BLaER1 treated with 17β-estradiol and CSF1 and Interleukin-3, amounts not matched to agents 10 nM and 100 nM (cell line): ENCODE measurements at regions not wholly inside any gene's neighbourhood (a gene's known extent, or its start where the extent isn't known, plus 50 kb on each side); places are given as distances from the start of the nearest gene placed in this dataset.

Source experiments
- H3K27ac ChIP-seq, 11 experiments: shearing (Covaris generic); formaldehyde crosslinking; 2 replicates each; pipeline ENCODE4 v1.8.1; 2022
- H3K27me3 ChIP-seq, 11 experiments: shearing (Covaris generic); formaldehyde crosslinking; 2 replicates each; pipeline ENCODE4 v1.8.1; 2022
- H3K36me3 ChIP-seq, 11 experiments: shearing (Covaris generic); formaldehyde crosslinking; 2 replicates each; pipeline ENCODE4 v1.8.1; 2022
- H3K4me1 ChIP-seq, 10 experiments: shearing (Covaris generic); formaldehyde crosslinking; 2 replicates each; pipeline ENCODE4 v1.8.1; 2022
- H3K4me2 ChIP-seq, 11 experiments: shearing (Covaris generic); formaldehyde crosslinking; 2 replicates each; pipeline ENCODE4 v1.8.1; 2022
- H3K4me3 ChIP-seq, 10 experiments: shearing (Covaris generic); formaldehyde crosslinking; 2 replicates each; pipeline ENCODE4 v1.8.1; 2022
- H3K9ac ChIP-seq, 11 experiments: shearing (Covaris generic); formaldehyde crosslinking; 2 replicates each; pipeline ENCODE4 v1.8.1; 2022
- H3K9me3 ChIP-seq, 11 experiments: shearing (Covaris generic); formaldehyde crosslinking; replicated peaks in 1 of 11; 2 replicates each; pipeline ENCODE4 v1.8.1; 2022
- H4K20me1 ChIP-seq, 11 experiments: shearing (Covaris generic); formaldehyde crosslinking; 2 replicates each; pipeline ENCODE4 v1.8.1; 2022
- Cebpa-rat ChIP-seq, 11 experiments: shearing (Covaris generic); IDR thresholded peaks; 2 replicates each; pipeline ENCODE4 v1.8.1; 2022

DNA sequence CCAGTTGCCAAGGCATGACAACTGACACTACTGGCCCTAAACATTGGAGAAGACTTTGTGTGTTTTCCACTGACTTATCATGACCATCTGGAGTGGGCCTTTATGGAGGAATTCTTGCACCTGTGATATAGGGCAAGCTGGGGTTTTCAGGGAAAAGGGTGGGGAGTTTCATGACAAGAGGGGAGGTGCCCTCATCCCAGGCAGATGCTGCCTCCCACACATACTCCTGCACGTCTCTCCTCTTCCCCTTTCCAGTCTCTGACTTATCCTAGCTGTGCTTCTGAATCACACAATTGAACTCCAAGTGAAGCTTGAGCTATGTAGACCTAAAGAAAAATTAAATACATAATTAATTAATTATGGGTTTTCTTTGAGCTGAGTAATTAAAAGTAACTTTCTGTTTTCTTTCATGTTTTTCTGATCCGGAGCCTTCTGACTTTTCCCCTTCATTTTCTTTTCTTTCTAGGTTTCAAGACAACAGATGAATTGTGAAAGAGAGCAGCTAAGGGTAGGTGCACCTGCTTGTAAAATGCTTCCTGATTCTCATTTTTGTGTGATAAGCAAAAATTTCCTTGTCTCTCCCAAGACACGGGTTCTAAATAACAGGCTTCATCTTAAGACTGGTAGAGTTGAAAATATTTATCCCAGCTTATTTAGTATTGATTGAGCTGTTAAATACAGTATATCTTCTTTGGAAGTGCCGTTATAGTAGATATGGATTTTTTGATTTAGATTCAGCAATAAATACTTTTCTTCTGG lies 280.9 kb upstream of the RBFOX1 start:
- Histone ChIP-seq H3K36me3 (no peaks in the 10 kb centered on the region), H3K4me3 (no peak overlapping the region), H3K9ac (no peak overlapping the region), H3K27ac (no peak overlapping the region), H3K27me3 (no peaks in the 10 kb centered on the region), H3K4me1 (no peaks in the 10 kb centered on the region), H3K4me2 (no peak overlapping the region), H4K20me1 (no peaks in the 10 kb centered on the region), H3K9me3 (no peaks in the 10 kb centered on the region)
- TF ChIP-seq Cebpa-rat (IDR thresholded peaks at IDR 0.05), result no peak

DNA sequence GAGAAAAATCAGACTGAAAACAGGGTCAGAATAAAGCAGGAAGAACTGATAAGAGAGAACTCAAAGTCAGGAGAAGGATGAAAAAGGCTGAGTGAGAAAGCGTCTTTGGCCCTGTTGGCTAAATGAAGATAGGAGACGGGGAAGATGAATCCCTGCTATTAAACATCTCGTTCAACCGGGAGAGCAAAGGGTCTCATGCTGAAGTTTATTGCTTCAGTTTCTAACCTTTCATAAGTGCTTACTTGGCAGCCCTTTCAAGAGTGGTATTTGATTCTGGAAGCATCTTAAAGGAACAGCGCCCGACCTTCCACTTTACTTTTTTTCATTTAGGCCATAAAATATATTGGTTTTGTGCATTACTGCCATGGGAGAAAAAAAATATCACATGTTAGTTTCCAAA lies 288.3 kb upstream of the RBFOX1 start:
- Histone ChIP-seq H3K4me3 (no peak overlapping the region), H4K20me1 (no peaks in the 10 kb centered on the region), H3K4me1 (peaks cover 0 to 6% (median 5%) of the 10 kb centered on the region in 10 experiments; a peak in 7 of 20 replicates), H3K4me2 (no peak overlapping the region), H3K9ac (no peak overlapping the region), H3K27me3 (no peaks in the 10 kb centered on the region), H3K27ac (no peak overlapping the region), H3K9me3 (no peaks in the 10 kb centered on the region), H3K36me3 (no peaks in the 10 kb centered on the region)
- TF ChIP-seq Cebpa-rat (IDR thresholded peaks at IDR 0.05), result no peak

DNA sequence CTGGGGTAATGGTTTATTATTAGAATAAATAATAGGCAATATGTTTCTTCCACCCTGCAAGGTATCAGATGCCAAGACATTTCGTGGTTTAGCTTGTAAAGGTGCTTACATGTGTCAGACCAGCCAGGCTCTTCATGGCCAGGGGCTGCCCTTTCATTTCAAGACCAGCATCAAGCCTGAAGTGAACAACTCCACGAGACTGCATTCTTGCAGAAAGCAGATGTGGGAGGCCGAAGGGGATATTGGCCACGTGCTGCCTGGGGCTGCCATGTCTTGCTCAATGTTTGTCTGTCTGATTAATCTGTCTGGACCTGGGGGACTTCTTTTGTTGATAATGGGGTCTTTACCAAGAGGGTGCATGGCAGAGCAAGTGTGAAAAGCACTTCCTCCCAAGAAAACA lies 294.2 kb upstream of the RBFOX1 start:
- TF ChIP-seq Cebpa-rat (IDR thresholded peaks at IDR 0.05), result no peak
- Histone ChIP-seq H3K4me2 (peak overlapping the region in 3 of 11 experiments; percentile 7 to 23 (median 10); a peak in 5 of 22 replicates), H3K27me3 (no peaks in the 10 kb centered on the region), H3K4me1 (peaks cover 5 to 42% (median 26%) of the 10 kb centered on the region in 10 experiments; a peak in 17 of 20 replicates), H3K9me3 (no peaks in the 10 kb centered on the region; a peak in 1 of 22 replicates), H4K20me1 (no peaks in the 10 kb centered on the region), H3K4me3 (no peak overlapping the region), H3K36me3 (no peaks in the 10 kb centered on the region), H3K27ac (no peak overlapping the region), H3K9ac (no peak overlapping the region)

DNA sequence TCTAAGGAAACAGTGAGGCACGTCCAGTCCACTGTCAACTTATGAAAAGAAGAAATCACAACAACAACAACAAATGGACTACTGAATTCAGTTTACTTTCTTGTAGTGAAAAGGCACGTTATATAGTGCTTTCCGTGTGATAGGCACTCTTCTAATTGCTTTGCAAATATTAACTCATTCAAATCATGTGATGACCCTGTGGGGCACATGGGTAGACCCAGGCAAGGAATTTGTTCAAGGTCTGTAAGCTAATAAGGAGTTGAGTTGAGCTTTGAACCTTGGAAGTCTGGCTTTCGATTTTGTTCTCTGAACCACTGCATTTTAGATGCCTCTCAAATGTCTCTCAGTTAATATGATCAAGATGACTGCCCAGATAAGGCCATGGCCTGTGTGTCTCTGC lies 295.1 kb upstream of the RBFOX1 start:
- H3K9me3 ChIP-seq, result no peaks in the 10 kb centered on the region; a peak in 1 of 22 replicates
- peak overlapping the region in 7 of 11 experiments; percentile 44 to 67 (median 55); a peak in 10 of 22 replicates for H3K4me2 ChIP-seq
- H3K4me1 ChIP-seq, result peaks cover 5 to 42% (median 26%) of the 10 kb centered on the region in 10 experiments; a peak in 17 of 20 replicates
- H3K27ac ChIP-seq, result peak overlapping the region in 1 of 11 experiments; percentile 45; a peak in 3 of 22 replicates
- no peak overlapping the region for H3K9ac ChIP-seq
- H3K4me3 ChIP-seq, result no peak overlapping the region
- TF ChIP-seq Cebpa-rat (IDR thresholded peaks at IDR 0.05), result no peak
- H3K27me3 ChIP-seq, result no peaks in the 10 kb centered on the region
- H3K36me3 ChIP-seq, result no peaks in the 10 kb centered on the region
- no peaks in the 10 kb centered on the region; a peak in 1 of 22 replicates for H4K20me1 ChIP-seq

DNA sequence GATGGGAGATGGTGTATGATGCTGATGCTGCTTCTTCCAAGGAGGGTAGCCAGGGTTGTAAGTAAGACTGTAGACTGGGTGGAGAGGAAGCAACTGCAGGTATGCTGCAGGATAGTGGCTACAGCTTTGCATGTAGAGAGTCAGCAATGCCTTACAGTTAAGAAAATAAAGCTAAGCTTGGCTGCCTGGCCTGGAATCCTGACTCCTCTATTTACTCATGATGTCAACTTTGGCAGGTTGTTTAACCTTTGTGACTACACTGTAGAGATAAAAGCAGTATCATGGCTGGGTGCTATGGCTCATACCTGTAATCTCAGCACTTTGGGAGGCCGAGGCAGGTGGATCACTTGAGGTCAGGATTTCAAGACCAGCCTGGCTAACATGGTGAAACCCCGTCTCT lies 301.6 kb upstream of the RBFOX1 start:
- H3K9me3 ChIP-seq, result no peaks in the 10 kb centered on the region; a peak in 1 of 22 replicates
- TF ChIP-seq Cebpa-rat (IDR thresholded peaks at IDR 0.05), result no peak

DNA sequence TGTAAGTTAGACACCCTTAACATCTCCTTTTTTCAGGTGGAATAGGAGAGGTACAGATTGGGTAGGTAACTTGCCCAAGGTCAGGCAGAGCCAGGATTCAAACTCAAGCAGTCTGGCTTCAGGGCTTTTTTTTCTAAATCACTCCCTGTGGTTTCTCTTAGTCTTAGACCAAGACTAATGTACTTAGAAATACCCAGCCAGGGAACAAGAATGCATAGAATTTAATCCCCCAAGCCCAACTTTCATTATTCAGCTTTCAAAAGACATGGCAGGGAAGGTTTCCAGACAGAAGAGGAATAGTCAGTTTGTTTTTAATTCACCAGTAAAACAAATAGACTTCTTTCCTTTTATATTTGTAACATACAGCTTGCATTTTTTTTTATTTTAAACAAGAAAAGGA lies 305.2 kb upstream of the RBFOX1 start:
- no peaks in the 10 kb centered on the region for H4K20me1 ChIP-seq
- no peak overlapping the region for H3K27ac ChIP-seq
- H3K9me3 ChIP-seq, result no peaks in the 10 kb centered on the region
- 0 out of 20 replicates have a peak, but pooled peaks cover 0 to 3% (median 0%) of the 10 kb centered on the region in 10 experiments for H3K4me1 ChIP-seq
- H3K4me3 ChIP-seq, result no peak overlapping the region
- TF ChIP-seq Cebpa-rat (IDR thresholded peaks at IDR 0.05), result no peak
- H3K27me3 ChIP-seq, result no peaks in the 10 kb centered on the region
- H3K36me3 ChIP-seq, result no peaks in the 10 kb centered on the region
- H3K9ac ChIP-seq, result no peak overlapping the region
- H3K4me2 ChIP-seq, result no peak overlapping the region

More for the DNA sequence above, 301.6 kb upstream of the RBFOX1 start:
- peaks cover 0 to 8% (median 4%) of the 10 kb centered on the region in 10 experiments; a peak in 11 of 20 replicates for H3K4me1 ChIP-seq
- H3K4me2 ChIP-seq, result no peak overlapping the region
- H3K36me3 ChIP-seq, result no peaks in the 10 kb centered on the region
- H3K9ac ChIP-seq, result no peak overlapping the region
- no peak overlapping the region for H3K27ac ChIP-seq
- no peak overlapping the region for H3K4me3 ChIP-seq
- H3K27me3 ChIP-seq, result no peaks in the 10 kb centered on the region
- H4K20me1 ChIP-seq, result no peaks in the 10 kb centered on the region; a peak in 1 of 22 replicates

DNA sequence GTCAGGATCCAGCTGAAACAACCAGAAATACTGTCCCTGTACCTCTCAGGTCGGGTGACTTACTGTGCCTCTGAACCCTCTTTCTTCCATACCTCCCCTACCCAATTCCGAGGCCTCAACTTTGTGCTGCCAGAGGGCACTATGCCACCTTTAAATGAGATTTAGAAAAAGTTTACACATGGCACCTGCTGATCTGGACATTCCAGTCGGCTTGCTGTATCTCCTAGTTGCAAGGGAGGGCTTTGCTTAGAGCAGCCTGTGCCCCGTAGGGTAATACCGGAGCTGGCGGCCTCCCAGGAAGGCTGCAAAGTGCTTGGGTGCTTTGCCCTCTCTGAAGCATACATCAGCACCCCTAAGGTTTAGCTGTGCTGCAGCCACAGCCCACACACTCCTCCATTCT lies 306.0 kb upstream of the RBFOX1 start:
- 0 out of 20 replicates have a peak, but pooled peaks cover 0 to 3% (median 0%) of the 10 kb centered on the region in 10 experiments for H3K4me1 ChIP-seq
- H3K27ac ChIP-seq, result no peak overlapping the region
- H3K4me2 ChIP-seq, result no peak overlapping the region
- no peak overlapping the region for H3K4me3 ChIP-seq
- no peaks in the 10 kb centered on the region for H3K9me3 ChIP-seq
- H3K9ac ChIP-seq, result no peak overlapping the region
- no peaks in the 10 kb centered on the region for H3K36me3 ChIP-seq
- H3K27me3 ChIP-seq, result no peaks in the 10 kb centered on the region
- TF ChIP-seq Cebpa-rat (IDR thresholded peaks at IDR 0.05), result no peak
- H4K20me1 ChIP-seq, result no peaks in the 10 kb centered on the region

DNA sequence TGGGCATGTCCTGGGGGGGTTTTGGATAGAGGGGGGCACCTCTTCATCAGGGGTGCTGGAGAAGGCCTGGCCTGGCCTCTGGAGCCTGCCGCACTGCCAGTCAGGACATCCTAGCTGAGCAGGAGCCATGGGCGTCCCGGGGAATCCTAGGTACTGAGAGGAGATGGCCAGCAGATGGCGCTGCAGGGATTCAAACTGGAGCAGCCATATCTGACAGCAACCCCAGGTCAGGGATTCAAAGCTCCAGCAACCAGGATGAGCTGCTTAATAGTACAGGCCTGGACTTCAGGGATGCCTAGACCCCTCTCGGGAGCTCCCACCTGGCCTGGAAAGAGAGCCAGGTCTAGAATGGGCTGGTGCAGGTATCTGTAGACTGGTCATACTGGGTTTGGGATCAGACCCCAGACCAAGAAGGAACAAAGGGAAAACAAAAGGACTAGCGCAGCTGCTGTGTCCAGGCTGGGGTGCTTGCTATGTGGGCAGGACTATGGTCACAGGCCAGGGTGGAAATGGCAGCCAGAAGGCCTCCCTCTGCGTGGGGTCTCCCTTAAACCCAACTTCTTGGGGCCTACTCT lies 306.9 kb upstream of the RBFOX1 start:
- H3K4me1 ChIP-seq, result 0 out of 20 replicates have a peak, but pooled peaks cover 0 to 3% (median 0%) of the 10 kb centered on the region in 10 experiments
- H3K4me3 ChIP-seq, result no peak overlapping the region
- H3K27ac ChIP-seq, result no peak overlapping the region
- H3K9ac ChIP-seq, result no peak overlapping the region
- TF ChIP-seq Cebpa-rat (IDR thresholded peaks at IDR 0.05), result no peak
- no peaks in the 10 kb centered on the region for H3K36me3 ChIP-seq
- H4K20me1 ChIP-seq, result no peaks in the 10 kb centered on the region
- no peaks in the 10 kb centered on the region for H3K9me3 ChIP-seq
- H3K4me2 ChIP-seq, result no peak overlapping the region
- H3K27me3 ChIP-seq, result no peaks in the 10 kb centered on the region

DNA sequence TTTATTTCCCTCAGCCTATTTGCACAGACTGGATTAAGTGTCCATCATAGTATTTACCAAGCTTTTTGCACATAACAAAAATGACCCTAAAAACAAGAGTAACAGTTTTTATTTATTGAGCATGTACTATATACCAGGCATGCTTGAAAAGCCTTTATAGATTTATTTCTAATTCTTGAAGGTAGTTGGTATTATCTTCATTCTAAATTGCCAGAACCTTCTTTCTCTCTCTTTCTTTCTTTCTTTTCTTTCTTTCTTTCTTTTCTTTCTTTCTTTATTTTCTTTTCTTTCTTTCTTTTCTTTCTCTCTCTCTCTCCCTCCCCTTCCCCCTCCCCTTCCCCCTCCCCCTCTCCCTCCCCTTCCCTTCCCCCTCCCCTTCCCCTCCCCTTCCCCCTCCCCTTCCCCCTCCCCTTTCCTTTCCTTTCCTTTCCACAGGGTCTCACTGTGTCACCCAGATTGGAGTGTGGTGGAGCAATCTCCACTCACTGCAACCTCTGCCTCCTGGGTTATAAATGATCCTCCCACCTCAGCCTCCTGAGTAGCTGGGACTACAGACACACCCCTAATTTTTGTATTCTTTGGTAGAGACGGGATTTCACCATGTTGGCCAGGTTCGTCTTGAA lies 310.9 kb upstream of the RBFOX1 start:
- H3K9ac ChIP-seq, result no peak overlapping the region
- no peak overlapping the region for H3K4me2 ChIP-seq
- no peak overlapping the region for H3K27ac ChIP-seq
- no peaks in the 10 kb centered on the region for H3K9me3 ChIP-seq
- H3K27me3 ChIP-seq, result no peaks in the 10 kb centered on the region
- no peaks in the 10 kb centered on the region for H4K20me1 ChIP-seq
- H3K36me3 ChIP-seq, result no peaks in the 10 kb centered on the region
- no peak for TF ChIP-seq Cebpa-rat (IDR thresholded peaks at IDR 0.05)
- 0 out of 20 replicates have a peak, but pooled peaks cover 0 to 3% (median 0%) of the 10 kb centered on the region in 10 experiments for H3K4me1 ChIP-seq
- no peak overlapping the region for H3K4me3 ChIP-seq
